GM12891 (cell line): ENCODE measurements at regions not wholly inside any gene's neighbourhood (a gene's known extent, or its start where the extent isn't known, plus 50 kb on each side); places are given as distances from the start of the nearest gene placed in this dataset.

Source experiments
- POLR2AphosphoS5 ChIP-seq: IDR thresholded peaks from 2 replicates; pipeline ENCODE4 v1.6.1; 2011; ENCODE audit warnings: low read depth, low read length, control low read depth
- POU2F2 ChIP-seq: IDR thresholded peaks from 2 replicates; pipeline ENCODE4 v1.6.1; 2011; ENCODE audit warnings: low read depth, mild to moderate bottlenecking, control low read depth, low read length, moderate library complexity

DNA sequence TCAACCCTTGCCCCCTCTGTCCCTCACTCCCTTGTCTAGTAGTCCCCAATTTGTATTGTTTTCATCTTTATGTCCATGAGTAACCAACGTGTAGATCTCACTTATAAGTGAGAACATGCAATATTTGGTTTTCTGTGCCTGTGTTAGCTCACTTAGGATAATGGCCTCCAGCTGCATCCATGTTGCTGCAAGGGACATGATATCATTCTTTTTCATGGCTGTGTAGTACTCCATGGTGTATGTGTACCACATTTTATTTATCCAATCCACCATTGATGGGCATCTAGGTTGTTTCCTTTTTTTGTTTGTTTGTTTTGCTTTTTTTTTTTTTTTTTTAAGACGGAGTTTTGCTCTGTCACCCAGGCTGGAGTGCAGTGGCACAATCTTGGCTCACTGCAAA lies 63.0 kb upstream of the HS3ST4 start:
- TF ChIP-seq POLR2AphosphoS5: no peak
- no peak for TF ChIP-seq POU2F2
